GM21528 (cell line): ENCODE measurements at regions not wholly inside any gene's neighbourhood (a gene's known extent, or its start where the extent isn't known, plus 50 kb on each side); places are given as distances from the start of the nearest gene placed in this dataset.
"Not testable (repeated sequence)": the region's sequence is repeated elsewhere in the genome, so short reads cannot be mapped to it uniquely, and the experiment has no call there.

Experiments used
- ATAC-seq: cut with Tn5 transposase; IDR thresholded peaks from one replicate; pipeline ENCODE4 v1.9.1; 2021; ENCODE audit warnings: mild to moderate bottlenecking, moderate library complexity; ENCODE audit not compliant: unreplicated experiment, low FRiP score

- no peak for ATAC-seq
These were observed 269.0 kb downstream of the GOLGA6L6 start for GRCh38 chr15:20272422-20273184.

GRCh38 chr15:20271647-20272046 lies 270.0 kb downstream of the GOLGA6L6 start:
- ATAC-seq = no peak

- ATAC-seq = not testable (repeated sequence)
These were observed 271.6 kb downstream of the GOLGA6L6 start for GRCh38 chr15:20269956-20270355.

- ATAC-seq = not testable (repeated sequence)
These were observed 273.6 kb downstream of the GOLGA6L6 start for GRCh38 chr15:20267996-20268395.

- ATAC-seq = not testable (repeated sequence)
These were observed 274.4 kb downstream of the GOLGA6L6 start for GRCh38 chr15:20267051-20267730.

GRCh38 chr15:20265710-20266109 lies 275.9 kb downstream of the GOLGA6L6 start:
- not testable (repeated sequence) for ATAC-seq

GRCh38 chr15:20261321-20262280 lies 280.0 kb downstream of the GOLGA6L6 start:
- ATAC-seq = not testable (repeated sequence)

- ATAC-seq = not testable (repeated sequence)
These were observed 280.9 kb downstream of the GOLGA6L6 start for GRCh38 chr15:20260650-20261049.

- ATAC-seq = not testable (repeated sequence)
These were observed 281.9 kb downstream of the GOLGA6L6 start for GRCh38 chr15:20259559-20260190.

GRCh38 chr15:20256394-20256793 lies 285.2 kb downstream of the GOLGA6L6 start:
- ATAC-seq = not testable (repeated sequence)

GRCh38 chr15:20255641-20256040 lies 286.0 kb downstream of the GOLGA6L6 start:
- ATAC-seq = not testable (repeated sequence)

GRCh38 chr15:20253047-20253615 lies 288.5 kb downstream of the GOLGA6L6 start:
- not testable (repeated sequence) for ATAC-seq

GRCh38 chr15:20252040-20252439 lies 289.6 kb downstream of the GOLGA6L6 start:
- not testable (repeated sequence) for ATAC-seq

GRCh38 chr15:20251214-20252005 lies 290.2 kb downstream of the GOLGA6L6 start:
- ATAC-seq = not testable (repeated sequence)

- ATAC-seq = not testable (repeated sequence)
These were observed 291.4 kb downstream of the GOLGA6L6 start for GRCh38 chr15:20250206-20250605.

GRCh38 chr15:20249677-20249970 lies 292.0 kb downstream of the GOLGA6L6 start:
- ATAC-seq = not testable (repeated sequence)

GRCh38 chr15:20248434-20248833 lies 293.2 kb downstream of the GOLGA6L6 start:
- ATAC-seq = not testable (repeated sequence)

- ATAC-seq = not testable (repeated sequence)
These were observed 294.5 kb downstream of the GOLGA6L6 start for GRCh38 chr15:20247137-20247536.

- not testable (repeated sequence) for ATAC-seq
These were observed 295.0 kb downstream of the GOLGA6L6 start for GRCh38 chr15:20246624-20247023.
